GM18498 (cell line): ENCODE measurements at regions not wholly inside any gene's neighbourhood (a gene's known extent, or its start where the extent isn't known, plus 50 kb on each side); places are given as distances from the start of the nearest gene placed in this dataset.

Source experiments
- ATAC-seq: cut with Tn5 transposase; IDR thresholded peaks from one replicate; pipeline ENCODE4 v1.9.1; 2021; ENCODE audit warnings: mild to moderate bottlenecking, moderate library complexity; ENCODE audit not compliant: unreplicated experiment

- ATAC-seq: no peak
These were observed 69.6 kb downstream of the RBFOX3 start for GRCh38 chr17:79541056-79541850.

DNA sequence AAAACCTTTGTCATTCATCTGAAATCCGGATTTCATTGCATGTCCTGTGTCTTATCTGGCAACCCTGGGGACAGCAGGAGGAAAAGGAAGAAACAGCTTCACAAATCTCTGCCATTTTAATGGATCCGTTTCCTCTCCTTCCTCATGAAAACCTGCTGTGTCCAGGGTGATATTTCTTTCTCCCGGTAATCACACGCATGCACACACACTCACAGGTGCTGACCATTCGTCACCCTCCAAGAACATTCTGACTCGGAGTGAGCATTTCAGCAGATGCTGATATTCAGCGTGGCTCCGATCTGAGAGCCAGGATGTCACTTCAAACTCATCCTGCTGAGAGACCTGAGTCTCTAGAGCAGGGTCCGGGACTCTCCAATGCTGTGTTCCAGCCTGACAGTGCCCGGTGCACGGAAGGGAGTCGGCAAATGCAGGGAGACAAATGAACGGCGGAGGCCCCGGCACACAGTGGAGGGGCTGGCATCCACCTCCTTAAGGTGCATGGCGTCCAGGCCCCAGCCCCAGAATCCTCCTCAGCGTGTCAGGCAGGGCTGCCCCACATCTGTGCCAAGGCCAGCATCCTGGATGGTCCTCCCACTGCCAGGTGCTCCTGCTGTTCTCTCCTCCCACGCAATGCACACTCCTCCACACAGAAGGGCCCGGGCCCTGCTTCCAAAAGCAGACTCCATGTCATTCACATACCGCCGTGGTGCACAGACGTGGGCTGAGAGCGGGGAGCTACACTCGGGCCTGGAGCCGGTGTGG lies 70.7 kb downstream of the RBFOX3 start:
- ATAC-seq: no peak

GRCh38 chr17:79538291-79538690 lies 72.6 kb downstream of the RBFOX3 start:
- no peak for ATAC-seq

GRCh38 chr17:79537686-79538085 lies 73.2 kb downstream of the RBFOX3 start:
- ATAC-seq: no peak

GRCh38 chr17:79537061-79537460 lies 73.8 kb downstream of the RBFOX3 start:
- ATAC-seq: no peak

GRCh38 chr17:79536212-79536840 lies 74.5 kb downstream of the RBFOX3 start:
- ATAC-seq: no peak

GRCh38 chr17:79535728-79536025 lies 75.2 kb downstream of the RBFOX3 start:
- no peak for ATAC-seq

DNA sequence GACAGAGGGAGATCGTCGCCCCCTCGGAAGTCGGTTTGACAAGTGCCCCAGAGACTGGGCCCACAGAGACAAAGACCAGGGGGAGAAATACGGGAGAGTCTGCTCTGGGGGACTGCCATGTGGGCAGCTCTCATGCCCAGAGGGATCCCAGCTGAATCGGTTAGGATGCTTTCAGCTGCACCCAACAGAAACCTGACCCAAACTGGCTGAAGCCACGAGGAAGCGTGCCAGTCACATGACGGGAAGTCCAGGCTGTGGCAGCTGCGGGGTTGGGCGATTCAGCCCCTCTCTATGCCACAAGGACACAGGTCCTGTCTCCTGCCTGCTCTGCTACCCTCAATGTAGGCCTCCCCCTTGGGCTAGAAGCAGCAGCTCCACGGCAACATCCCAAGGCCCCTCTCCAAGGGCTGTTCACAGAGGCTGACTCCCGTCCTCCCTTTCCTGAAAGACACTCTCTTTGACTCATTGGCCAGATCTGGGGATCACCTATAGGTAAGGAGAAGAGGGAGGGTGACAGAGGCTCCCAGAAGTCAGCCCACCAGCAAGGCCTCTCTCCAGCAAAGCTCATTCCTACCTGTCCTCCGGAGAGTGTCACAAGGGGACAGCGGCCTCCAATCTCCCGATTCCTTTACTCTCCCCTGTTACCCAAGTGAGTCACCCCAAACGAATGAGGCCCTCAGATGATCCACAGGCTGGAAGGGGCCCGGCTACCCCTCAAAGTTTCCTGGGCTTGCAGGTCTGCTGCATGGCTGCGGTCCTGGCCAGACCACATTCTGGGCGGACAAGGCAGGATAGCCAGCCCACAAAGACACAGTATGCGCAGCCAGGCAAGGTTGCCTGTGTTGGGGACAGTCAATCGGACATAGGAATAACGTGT lies 75.8 kb downstream of the RBFOX3 start:
- no peak for ATAC-seq

DNA sequence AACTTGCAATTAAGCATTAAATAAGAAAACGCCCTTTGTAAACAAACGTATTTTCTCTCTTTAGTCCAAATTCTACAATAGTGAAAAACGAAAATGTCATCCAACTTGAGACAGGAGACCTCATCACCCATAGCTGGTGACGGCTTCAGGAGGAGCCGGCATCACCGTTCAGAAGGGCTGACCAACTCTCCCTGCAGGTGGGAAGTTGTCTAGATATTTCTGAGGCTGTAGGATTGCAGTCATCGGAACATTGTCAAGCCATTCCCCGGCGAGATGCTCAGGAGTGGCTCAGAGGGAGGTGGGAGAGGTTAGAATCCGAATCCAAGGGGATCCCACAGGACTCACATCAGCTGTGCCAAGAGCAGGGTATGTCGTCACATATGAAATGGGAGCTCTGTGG lies 76.7 kb downstream of the RBFOX3 start:
- no peak for ATAC-seq

DNA sequence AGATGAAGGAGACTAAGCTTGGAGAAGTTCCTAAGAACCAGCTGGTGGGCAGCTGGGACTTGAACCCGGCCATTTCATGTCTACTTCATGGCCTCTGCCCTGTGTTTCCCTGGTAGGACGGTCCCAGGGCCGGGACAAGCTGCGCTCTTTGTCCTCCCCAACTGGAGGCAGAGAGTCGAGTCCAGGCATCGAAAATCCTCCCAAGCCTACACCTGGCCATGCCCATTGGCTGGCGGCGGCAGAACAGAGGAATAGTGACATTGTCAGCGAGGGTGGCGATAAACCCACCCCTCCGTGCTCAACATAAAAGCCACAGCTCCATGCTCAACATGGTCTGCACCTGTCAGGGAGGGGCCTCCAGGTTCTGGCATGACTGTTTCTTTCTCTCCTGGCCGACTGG lies 77.7 kb downstream of the RBFOX3 start:
- ATAC-seq: no peak

- ATAC-seq: no peak
These were observed 78.6 kb downstream of the RBFOX3 start for GRCh38 chr17:79532107-79532790.

GRCh38 chr17:79531191-79532095 lies 79.4 kb downstream of the RBFOX3 start:
- ATAC-seq: no peak

DNA sequence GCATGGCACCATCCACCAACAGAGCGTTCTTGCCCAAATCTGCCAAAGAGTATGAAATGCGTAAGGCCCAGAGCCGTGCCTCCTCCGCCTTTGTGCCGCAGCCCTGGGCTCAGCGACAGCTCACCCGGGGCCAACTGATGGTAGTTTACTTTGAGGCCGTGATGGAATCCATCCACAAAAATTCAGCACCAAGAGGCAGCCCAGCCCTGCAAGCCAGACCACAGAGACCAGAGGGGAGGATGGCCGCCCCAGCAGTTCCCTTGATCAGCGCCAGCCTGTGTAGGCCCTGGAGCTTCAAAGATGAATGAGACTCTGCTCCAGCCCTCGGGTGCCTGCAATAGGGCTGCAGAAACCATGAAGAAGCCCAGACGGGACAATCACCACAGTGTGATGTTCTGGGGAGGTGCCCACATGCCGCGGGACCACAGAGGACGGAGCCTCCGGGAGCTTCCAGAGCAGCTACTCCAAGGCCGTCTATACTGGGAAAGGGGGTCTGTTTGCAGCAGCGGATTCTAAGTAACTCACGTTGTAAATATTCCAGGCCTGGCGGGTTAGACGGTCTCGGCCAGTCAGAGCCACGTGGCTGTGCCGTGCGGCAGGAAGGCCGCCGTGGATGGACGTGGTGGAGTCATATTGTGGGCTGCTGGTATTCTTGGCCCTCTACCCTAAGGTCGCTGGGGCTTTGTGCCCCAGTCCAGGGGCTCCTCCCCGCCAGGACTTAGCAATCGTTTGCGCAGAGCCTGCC lies 80.3 kb downstream of the RBFOX3 start:
- no peak for ATAC-seq

DNA sequence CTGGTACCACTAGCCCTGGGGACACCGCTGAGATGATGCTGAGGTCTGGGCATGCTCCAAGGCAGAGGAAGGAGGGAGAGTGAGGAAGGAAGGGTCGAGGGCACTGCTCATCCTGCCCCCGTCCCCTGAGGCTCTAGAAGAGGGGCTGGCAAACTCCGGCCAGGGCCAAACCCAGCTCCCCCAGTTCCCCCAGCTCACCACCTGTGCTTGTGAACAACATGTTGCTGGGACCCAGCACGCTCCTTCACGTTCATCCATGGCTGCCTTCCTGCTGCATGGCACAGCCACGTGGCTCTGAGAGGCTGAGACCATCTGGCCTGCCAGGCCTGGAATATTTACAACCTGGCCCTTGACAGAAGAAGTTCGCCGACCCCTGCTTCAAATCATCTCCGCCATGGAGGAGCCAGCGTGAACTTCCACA lies 81.2 kb downstream of the RBFOX3 start:
- no peak for ATAC-seq

GRCh38 chr17:79528592-79529125 lies 82.2 kb downstream of the RBFOX3 start:
- no peak for ATAC-seq

DNA sequence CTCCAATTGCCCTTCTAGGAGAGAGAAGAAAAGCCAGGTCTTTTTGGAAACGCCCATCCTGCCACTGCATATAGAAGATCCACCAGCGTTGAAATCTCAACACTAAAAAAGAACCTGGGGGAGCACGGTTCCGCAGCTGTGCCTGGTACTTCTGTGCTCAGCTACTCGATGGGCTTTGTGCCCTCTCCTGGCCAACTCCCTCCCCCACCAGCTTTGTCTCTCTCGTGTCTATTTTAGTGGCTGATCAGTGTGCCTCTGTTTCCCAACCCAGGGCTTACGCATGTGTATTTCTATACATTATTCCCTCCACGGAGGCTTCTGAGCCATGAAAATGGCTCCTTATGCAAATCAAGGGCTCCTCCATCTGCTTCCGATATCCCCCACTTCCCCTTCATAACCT lies 83.5 kb downstream of the RBFOX3 start:
- no peak for ATAC-seq

DNA sequence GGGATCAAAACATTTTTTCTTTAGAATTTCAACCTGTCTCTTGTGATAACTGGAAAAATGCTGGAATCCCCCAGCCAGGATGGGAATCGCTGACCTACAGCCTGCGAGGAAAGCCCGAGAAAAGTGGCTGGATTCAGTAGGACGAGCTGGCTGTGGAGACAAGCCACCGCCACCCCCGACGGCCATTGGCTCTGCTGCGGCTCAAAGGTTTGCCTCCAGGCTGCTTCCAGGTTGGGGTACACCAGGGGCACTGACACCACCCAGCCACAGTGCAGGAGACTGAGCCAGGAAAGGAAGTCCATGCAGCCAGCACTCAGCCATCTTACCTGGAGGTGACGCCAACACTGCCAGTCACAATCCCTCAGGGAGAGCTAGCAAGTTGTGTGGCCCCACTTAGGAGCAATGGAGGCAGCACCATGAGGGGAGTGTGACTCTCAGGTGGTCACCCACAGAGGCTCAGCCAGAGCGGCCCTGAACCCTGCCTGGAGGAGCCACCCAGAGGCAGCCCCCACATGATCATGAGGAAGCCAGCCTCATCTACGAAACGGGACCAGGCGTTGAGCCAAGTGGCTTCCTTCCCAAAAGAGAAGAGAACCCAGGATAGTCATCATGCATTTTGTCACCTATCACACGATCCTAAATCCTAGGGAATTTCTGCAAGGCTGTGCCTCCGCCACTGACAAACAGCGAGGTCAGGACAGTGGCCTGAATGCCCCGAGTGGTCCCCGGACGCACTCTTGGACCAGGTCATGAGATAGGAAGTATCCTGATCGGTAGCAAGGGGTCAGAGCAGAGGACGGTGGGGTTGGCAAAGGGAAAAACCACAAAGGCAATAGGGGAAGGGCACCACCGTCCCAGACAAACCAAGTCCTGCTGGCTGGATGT lies 84.8 kb downstream of the RBFOX3 start:
- no peak for ATAC-seq
